ENCODE measurements at regions not wholly inside any gene's neighbourhood (a gene's known extent, or its start where the extent isn't known, plus 50 kb on each side); places are given as distances from the start of the nearest gene placed in this dataset.
"Not testable (repeated sequence)": the region's sequence is repeated elsewhere in the genome, so short reads cannot be mapped to it uniquely, and the experiment has no call there.

GRCh38 chr12:97988588-97988987, 526.0 kb downstream of the RMST start:
- not testable (repeated sequence) for ATAC-seq, DNase-seq

DNA sequence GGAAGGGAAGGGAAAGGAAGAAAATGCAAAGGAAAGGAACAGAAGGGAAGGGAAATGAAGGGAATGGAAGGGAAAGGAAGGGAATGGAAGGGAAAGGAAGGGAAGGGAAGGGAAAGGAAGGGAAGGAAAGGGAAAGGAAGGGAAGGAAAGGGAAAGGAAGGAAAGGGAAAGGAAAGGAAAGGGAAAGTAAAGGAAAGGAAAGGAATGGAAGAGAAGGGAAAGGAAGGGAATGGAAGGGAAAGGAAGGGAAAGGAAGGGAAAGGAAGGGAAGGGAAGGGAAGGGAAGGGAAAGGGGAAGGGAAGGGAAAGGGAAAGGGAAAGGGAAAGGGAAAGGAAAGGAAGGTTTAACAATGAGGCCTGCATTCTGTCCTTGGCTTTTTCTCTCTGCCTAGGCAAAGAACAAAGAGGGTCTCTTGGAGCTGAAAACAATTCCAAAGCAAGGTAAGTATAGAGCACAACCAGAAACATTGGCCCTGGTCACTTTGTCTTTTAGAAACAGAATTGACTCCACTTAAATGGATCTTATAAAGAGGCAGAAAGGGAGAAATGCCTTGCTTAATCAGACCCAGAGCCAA, 525.9 kb upstream of the TMPO start:
- DNase-seq (no peak), ATAC-seq (no peak)

DNA sequence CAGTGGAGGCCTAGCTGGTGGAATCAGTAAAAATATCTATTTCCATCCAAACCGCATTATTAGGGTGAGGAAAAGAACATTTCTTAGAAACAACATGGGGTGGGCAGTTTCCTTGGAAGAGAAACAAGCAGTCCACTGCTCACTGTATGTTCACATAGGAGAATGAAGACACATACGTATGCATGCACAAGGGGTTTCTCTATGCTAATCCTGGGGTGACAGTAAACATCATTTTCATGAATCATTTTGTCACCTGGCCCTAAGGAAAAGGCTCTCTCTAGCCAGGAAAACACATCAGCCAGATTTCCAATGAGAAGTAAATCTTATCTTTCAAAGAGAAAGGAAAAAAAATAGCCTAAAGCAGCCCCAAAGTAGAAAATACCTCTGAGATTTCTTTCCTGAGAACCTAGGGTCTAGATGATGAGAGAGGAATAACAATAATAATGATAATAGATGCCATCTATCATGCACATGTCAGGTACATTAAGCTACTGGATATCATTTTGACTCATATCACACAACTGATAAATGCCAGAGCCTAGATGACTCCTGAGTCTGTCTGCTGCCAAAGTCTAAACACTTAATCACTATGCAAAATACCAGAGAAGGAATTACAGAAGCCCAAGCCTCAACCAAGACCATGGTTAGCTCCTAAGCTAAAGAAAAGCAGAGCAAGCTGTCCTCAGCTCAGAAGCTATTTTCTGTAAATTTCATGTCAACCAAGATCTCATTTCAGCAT, 520.5 kb upstream of the TMPO start:
- ATAC-seq (no peak), DNase-seq (no peak)

DNA sequence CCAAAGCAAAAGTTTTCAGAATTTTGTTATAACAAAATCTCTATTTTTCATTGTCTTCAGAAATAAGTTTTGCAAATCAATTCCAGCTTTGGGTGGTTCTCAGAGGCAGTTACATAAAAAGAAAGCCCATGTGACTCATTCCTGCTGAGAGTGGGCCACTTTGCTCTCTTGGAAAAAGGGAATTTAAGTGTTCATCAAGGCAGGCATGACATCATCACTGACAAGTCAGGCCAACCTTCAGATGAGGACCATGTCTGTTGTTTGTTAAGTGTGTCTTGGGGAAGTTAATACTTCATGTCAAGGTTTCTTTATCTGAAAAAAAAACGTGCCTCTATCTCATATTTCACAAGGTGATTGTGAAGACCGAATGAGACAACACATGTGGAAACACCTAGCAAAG, 519.8 kb upstream of the TMPO start:
- no peak for DNase-seq

GRCh38 chr12:98001430-98001829, 514.0 kb upstream of the TMPO start:
- no peak for DNase-seq
- no peak for ATAC-seq

More for the DNA sequence above, 519.8 kb upstream of the TMPO start:
- ATAC-seq = no peak

DNA sequence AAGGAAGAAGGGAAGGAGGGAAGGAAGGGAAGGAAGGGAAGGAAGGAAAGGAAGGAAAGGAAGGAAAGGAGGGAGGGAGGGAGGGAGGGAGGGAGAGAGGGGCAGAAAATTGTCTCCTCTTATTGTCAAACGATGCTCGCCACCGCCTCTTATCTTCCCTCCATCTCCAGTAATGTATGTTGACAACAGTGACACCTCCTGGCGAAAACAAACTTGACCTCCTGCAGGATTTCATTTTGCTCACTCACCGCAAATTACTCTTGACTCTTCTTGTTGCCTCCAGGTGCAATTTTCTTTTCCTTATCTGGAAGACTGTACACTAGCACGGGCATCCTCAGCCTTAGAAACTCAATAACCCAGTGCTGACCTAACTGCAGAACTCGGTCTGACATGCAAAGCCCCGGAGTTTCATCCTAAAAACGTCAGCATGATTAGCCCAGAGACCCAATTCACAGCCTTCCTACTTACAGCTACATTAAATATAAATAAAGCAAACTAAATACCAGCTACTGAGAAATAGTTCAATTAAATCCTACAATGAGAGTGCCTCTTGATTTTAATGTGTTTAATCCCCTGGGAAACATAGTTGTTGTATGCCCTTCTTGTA, 512.4 kb upstream of the TMPO start:
- ATAC-seq (no peak), DNase-seq (peak; percentile 22)

GRCh38 chr12:98007963-98008362, 507.4 kb upstream of the TMPO start:
- no peak for ATAC-seq
- DNase-seq = no peak

DNA sequence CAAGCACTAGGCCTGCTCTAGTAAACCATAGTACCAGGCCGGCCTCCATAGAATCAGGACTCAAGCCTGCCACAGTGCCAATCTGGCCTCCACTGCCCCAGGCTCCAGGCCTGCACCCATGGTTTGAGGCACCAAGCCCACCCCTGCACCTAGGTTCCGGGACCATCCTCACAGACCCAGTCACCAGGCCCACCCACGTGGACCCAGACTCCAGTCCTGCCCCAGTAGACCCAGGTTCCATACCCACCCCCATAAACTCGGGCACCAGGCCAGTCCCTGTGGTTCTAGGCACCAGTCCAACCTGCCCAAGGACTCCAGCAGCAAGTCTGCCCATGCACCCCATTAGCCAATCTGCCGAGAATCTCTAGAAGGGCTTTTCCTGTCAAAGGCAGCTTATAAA, 501.8 kb upstream of the TMPO start:
- DNase-seq (no peak), ATAC-seq (no peak)

GRCh38 chr12:98018836-98019235, 496.6 kb upstream of the TMPO start:
- no peak for ATAC-seq

GRCh38 chr12:98020376-98020775, 495.0 kb upstream of the TMPO start:
- ATAC-seq = no peak
- DNase-seq = no peak

More at GRCh38 chr12:98018836-98019235, 496.6 kb upstream of the TMPO start:
- no peak for DNase-seq

GRCh38 chr12:98022961-98023360, 492.4 kb upstream of the TMPO start:
- ATAC-seq = no peak
- DNase-seq = no peak

- no peak for DNase-seq
- no peak for ATAC-seq
Observed at GRCh38 chr12:98037401-98038140, 477.8 kb upstream of the TMPO start.

- DNase-seq (no peak), ATAC-seq (no peak)
Observed at GRCh38 chr12:98042668-98043067, 472.7 kb upstream of the TMPO start.

DNA sequence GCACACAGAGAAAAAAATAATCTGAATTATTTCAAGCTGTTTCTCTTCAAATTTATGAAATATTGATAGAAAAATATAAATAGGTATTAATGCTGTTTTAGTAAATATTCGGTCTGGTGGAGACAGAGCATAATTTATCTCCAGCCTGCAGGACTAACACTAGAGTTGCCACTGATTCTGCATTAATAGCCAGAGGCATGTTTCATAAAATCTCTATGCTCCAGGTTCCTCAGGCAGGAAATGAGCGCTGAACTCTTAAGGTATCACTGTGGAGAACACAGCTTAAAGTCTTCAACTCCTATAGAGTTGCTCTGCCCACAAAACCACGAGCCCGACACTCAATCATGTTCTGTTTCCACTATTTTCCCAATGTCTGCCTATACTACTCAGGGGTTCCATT, 470.0 kb upstream of the TMPO start:
- DNase-seq (no peak), ATAC-seq (no peak)

- ATAC-seq (no peak), DNase-seq (no peak)
Observed at GRCh38 chr12:98048326-98048725, 467.1 kb upstream of the TMPO start.

DNA sequence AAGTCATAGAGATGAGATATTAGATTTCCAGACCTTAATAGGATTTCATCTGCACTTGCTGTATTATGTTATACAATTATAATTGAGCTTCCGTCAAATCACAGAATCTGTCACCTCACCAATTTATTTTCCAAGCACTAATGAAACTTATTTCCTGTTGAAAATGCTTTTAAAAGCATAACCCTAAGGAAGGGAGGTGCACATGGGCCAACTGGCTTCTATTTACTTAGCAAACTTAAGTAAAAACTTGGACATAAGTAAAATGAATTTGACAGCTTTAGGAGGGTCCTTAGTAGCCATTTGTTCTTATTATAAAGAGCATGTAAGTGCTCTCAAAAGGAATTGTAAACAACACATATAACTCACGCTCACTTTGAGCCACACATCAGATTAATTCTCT, 462.2 kb upstream of the TMPO start:
- DNase-seq (no peak), ATAC-seq (no peak)

DNA sequence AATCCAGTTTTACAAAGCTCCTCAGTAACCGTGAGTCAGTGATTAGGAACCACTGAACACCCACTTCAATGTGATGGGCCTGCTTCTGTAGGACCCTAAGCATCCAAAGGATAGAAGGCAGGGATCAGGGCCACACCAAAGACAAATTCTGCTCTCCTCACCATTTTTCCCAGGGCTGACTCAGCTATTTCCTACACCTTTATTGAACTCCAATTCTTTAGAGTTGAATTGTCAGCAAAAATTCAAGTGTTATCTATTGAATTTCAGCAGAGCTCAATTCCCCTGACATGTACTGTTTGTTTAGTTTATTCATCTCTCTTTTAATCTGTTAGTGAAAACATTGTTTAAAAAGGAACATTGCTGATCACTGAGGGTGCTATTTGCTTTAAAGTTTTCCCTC, 457.7 kb upstream of the TMPO start:
- no peak for ATAC-seq

GRCh38 chr12:98058213-98058612, 457.2 kb upstream of the TMPO start:
- no peak for ATAC-seq

More for the DNA sequence above, 457.7 kb upstream of the TMPO start:
- no peak for DNase-seq

DNA sequence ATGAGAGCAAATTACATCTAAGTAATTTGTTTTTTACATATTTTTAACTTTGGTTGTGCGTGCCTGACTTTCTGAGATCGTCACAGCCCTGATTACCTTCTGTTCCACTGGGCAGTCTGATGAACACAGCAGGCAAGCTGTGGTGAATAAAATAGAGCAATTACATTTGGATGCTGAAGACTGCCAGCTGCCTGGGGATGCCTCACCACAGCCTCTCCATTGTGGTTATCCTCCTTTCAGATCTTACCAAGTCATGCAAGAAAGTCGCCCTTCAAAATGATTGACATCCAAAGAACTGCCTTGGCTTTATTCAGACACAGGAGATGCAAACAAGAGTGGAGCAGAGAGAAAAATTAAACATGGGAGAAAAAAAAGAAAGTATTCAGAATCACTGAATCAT, 456.6 kb upstream of the TMPO start:
- DNase-seq (no peak), ATAC-seq (no peak)

More at GRCh38 chr12:98058213-98058612, 457.2 kb upstream of the TMPO start:
- no peak for DNase-seq

DNA sequence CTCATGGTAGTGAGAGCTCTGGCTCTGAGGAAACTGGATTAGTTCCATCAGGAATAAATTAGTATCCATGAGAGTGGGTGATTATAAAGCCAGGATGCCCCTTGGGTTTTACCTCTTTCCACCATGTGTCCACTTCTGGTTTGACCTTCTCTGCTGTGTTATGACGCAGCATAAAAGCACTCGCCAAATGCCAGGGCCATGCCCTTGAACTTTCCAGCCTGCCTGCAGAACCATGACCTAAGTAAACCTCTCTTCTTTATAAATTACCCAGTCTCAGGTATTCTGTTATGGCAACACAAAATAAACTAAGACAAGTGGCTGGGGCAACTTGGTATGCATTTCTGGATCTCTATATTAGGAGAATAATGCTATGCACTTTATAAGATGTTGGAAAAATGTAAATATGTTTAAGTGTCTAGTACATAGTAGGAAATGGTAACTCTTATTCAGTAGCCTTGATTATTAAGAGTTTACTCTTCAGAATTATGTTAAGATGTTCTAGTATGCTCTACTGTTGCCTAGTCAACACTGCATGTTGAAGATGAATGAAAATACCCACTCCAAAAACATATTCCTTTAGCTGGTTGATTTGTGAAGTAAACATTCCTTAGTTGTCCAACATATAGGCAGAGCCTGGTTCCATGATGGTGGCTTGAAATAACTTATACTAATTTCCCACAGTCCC, 455.6 kb upstream of the TMPO start:
- ATAC-seq (no peak), DNase-seq (no peak)

DNA sequence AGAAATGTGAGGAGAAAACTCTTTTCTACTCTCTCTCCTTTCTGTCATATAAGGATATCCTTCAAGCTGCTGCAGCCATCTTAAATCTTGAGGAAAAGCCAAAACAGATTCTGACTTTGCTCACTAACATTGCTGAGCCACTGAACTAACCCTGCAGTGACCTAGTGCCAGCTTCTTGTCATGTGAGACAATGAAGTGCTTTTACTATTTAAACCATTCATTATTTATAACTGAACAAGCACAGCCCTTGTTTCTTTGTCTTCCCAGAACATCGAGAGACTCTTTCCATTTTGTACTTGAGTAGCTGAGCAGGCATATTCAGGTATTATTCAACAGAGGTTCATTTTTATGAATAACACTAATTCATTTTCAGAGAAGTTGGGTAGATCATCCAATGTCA, 455.0 kb upstream of the TMPO start:
- DNase-seq (no peak), ATAC-seq (no peak)

Measured in stimulated activated naive CD8-positive, alpha-beta T cell treated with anti-CD3 and anti-CD28 coated beads, Interleukin-15, Interleukin-2, amounts not matched to agents 100 U/mL and 50 U/mL, for 24 hours (primary cell).